Activated naive CD8-positive, alpha-beta T cell treated with anti-CD3 and anti-CD28 coated beads, Interleukin-2, amount 10 ng/mL, durations not matched to agents 7 days and 5 days (primary cell): ENCODE measurements at regions not wholly inside any gene's neighbourhood (a gene's known extent, or its start where the extent isn't known, plus 50 kb on each side); places are given as distances from the start of the nearest gene placed in this dataset.

Experiments
- ATAC-seq: fragments of 150-1000 bp; cut with Tn5 transposase; one replicate; pipeline ENCODE4 v1.10.0; 2021; ENCODE audit warnings: low read depth, moderate library complexity
- POLR2A ChIA-PET: fragments of 350-600 bp; sonication (Branson Sonifier 250); formaldehyde crosslinking; loops from one replicate; lab custom pipeline; 2021; ENCODE audit warnings: antibody characterized with exemption; lab: Charles Lee
- DNase-seq: peaks from one replicate; pipeline ENCODE4 v3.0.0; 2021
- H3K27ac Mint-ChIP-seq: one replicate; pipeline ENCODE4 v1.8.0; 2022; ENCODE audit warnings: mild to moderate bottlenecking, mixed read lengths
- H3K27me3 Mint-ChIP-seq: one replicate; pipeline ENCODE4 v1.8.0; 2022; ENCODE audit warnings: mild to moderate bottlenecking, moderate library complexity, mixed read lengths
- H3K36me3 Mint-ChIP-seq: one replicate; pipeline ENCODE4 v1.8.0; 2021; ENCODE audit warnings: mild to moderate bottlenecking, mixed read lengths
- H3K4me1 Mint-ChIP-seq: one replicate; pipeline ENCODE4 v1.8.0; 2021; ENCODE audit warnings: mixed read lengths
- H3K4me3 Mint-ChIP-seq: one replicate; pipeline ENCODE4 v1.8.0; 2022; ENCODE audit warnings: mild to moderate bottlenecking, moderate library complexity, mixed read lengths
- H3K9me3 Mint-ChIP-seq: one replicate; pipeline ENCODE4 v1.8.0; 2021; ENCODE audit warnings: mixed read lengths

GRCh38 chr19:31175564-31176348 is 173.5 kb downstream of the TSHZ3 start:
- Mint-ChIP-seq H3K4me1 (no peaks in the 10 kb centered on the region), H3K4me3 (no peak overlapping the region), H3K27me3 (peaks cover 7% of the 10 kb centered on the region), H3K9me3 (no peaks in the 10 kb centered on the region), H3K36me3 (no peaks in the 10 kb centered on the region), H3K27ac (no peak overlapping the region)
- no peak for DNase-seq
- ATAC-seq: no peak
- POLR2A ChIA-PET: no interaction called here

GRCh38 chr19:31174948-31175347 is 174.3 kb downstream of the TSHZ3 start:
- no peak for ATAC-seq
- Mint-ChIP-seq H3K36me3 (no peaks in the 10 kb centered on the region), H3K27me3 (peaks cover 7% of the 10 kb centered on the region), H3K4me3 (no peak overlapping the region), H3K27ac (no peak overlapping the region), H3K9me3 (no peaks in the 10 kb centered on the region), H3K4me1 (no peaks in the 10 kb centered on the region)
- POLR2A ChIA-PET: no interaction called here
- no peak for DNase-seq

GRCh38 chr19:31173991-31174390 is 175.2 kb downstream of the TSHZ3 start:
- H3K27me3 Mint-ChIP-seq: peaks cover 11% of the 10 kb centered on the region
- no peak overlapping the region for H3K4me3 Mint-ChIP-seq
- ATAC-seq (no peak), DNase-seq (no peak)
- POLR2A ChIA-PET: interaction anchor here (0.6 kb wide), 1 partner anchor 55 kb away, joined by 3 read pairs; no protein-coding TSS in a partner anchor
- H3K36me3 Mint-ChIP-seq: no peaks in the 10 kb centered on the region
- no peaks in the 10 kb centered on the region for H3K9me3 Mint-ChIP-seq
- no peaks in the 10 kb centered on the region for H3K4me1 Mint-ChIP-seq
- H3K27ac Mint-ChIP-seq: no peak overlapping the region

GRCh38 chr19:31171936-31172335 is 177.3 kb downstream of the TSHZ3 start:
- ATAC-seq (no peak), DNase-seq (no peak)
- POLR2A ChIA-PET: no interaction called here
- Mint-ChIP-seq H3K4me3 (no peak overlapping the region), H3K27me3 (peaks cover 17% of the 10 kb centered on the region), H3K4me1 (no peaks in the 10 kb centered on the region), H3K36me3 (no peaks in the 10 kb centered on the region), H3K9me3 (no peaks in the 10 kb centered on the region), H3K27ac (no peak overlapping the region)

- H3K27me3 Mint-ChIP-seq: peaks cover 28% of the 10 kb centered on the region
- H3K4me1 Mint-ChIP-seq: no peaks in the 10 kb centered on the region
- no peak overlapping the region for H3K27ac Mint-ChIP-seq
- H3K4me3 Mint-ChIP-seq: no peak overlapping the region
- ATAC-seq (no peak), DNase-seq (no peak)
- no peaks in the 10 kb centered on the region for H3K9me3 Mint-ChIP-seq
- POLR2A ChIA-PET: no interaction called here
- H3K36me3 Mint-ChIP-seq: no peaks in the 10 kb centered on the region
Observed at GRCh38 chr19:31170046-31170445, 179.2 kb downstream of the TSHZ3 start.

GRCh38 chr19:31168106-31168625 is 181.1 kb downstream of the TSHZ3 start:
- Mint-ChIP-seq H3K27ac (no peak overlapping the region), H3K9me3 (no peaks in the 10 kb centered on the region), H3K4me3 (no peak overlapping the region), H3K27me3 (peaks cover 32% of the 10 kb centered on the region), H3K4me1 (no peaks in the 10 kb centered on the region), H3K36me3 (no peaks in the 10 kb centered on the region)
- POLR2A ChIA-PET: no interaction called here
- no peak for DNase-seq
- no peak for ATAC-seq

GRCh38 chr19:31167690-31168089 is 181.5 kb downstream of the TSHZ3 start:
- peaks cover 32% of the 10 kb centered on the region for H3K27me3 Mint-ChIP-seq
- no peaks in the 10 kb centered on the region for H3K9me3 Mint-ChIP-seq
- H3K36me3 Mint-ChIP-seq: no peaks in the 10 kb centered on the region
- DNase-seq (no peak), ATAC-seq (no peak)
- POLR2A ChIA-PET: no interaction called here
- H3K4me3 Mint-ChIP-seq: no peak overlapping the region
- H3K27ac Mint-ChIP-seq: no peak overlapping the region
- no peaks in the 10 kb centered on the region for H3K4me1 Mint-ChIP-seq

- no peaks in the 10 kb centered on the region for H3K9me3 Mint-ChIP-seq
- no peaks in the 10 kb centered on the region for H3K36me3 Mint-ChIP-seq
- peaks cover 30% of the 10 kb centered on the region for H3K27me3 Mint-ChIP-seq
- H3K4me3 Mint-ChIP-seq: no peak overlapping the region
- DNase-seq: no peak
- no peaks in the 10 kb centered on the region for H3K4me1 Mint-ChIP-seq
- POLR2A ChIA-PET: no interaction called here
- no peak for ATAC-seq
- H3K27ac Mint-ChIP-seq: no peak overlapping the region
Observed at GRCh38 chr19:31166206-31166605, 183.0 kb downstream of the TSHZ3 start.

- POLR2A ChIA-PET: no interaction called here
- no peak overlapping the region for H3K27ac Mint-ChIP-seq
- no peaks in the 10 kb centered on the region for H3K36me3 Mint-ChIP-seq
- H3K4me3 Mint-ChIP-seq: no peak overlapping the region
- DNase-seq: no peak
- H3K9me3 Mint-ChIP-seq: no peaks in the 10 kb centered on the region
- no peaks in the 10 kb centered on the region for H3K4me1 Mint-ChIP-seq
- H3K27me3 Mint-ChIP-seq: peaks cover 30% of the 10 kb centered on the region
- ATAC-seq: no peak
Observed at GRCh38 chr19:31164791-31165251, 184.4 kb downstream of the TSHZ3 start.

GRCh38 chr19:31160336-31160926 is 188.8 kb downstream of the TSHZ3 start:
- DNase-seq (no peak), ATAC-seq (no peak)
- Mint-ChIP-seq H3K27me3 (peaks cover 12% of the 10 kb centered on the region), H3K36me3 (no peaks in the 10 kb centered on the region), H3K9me3 (no peaks in the 10 kb centered on the region), H3K4me1 (no peaks in the 10 kb centered on the region), H3K4me3 (no peak overlapping the region), H3K27ac (no peak overlapping the region)
- POLR2A ChIA-PET: no interaction called here

- H3K4me3 Mint-ChIP-seq: no peak overlapping the region
- POLR2A ChIA-PET: no interaction called here
Observed at GRCh38 chr19:31154021-31154420, 195.2 kb downstream of the TSHZ3 start.

GRCh38 chr19:31152906-31153305 is 196.3 kb downstream of the TSHZ3 start:
- Mint-ChIP-seq H3K9me3 (no peaks in the 10 kb centered on the region), H3K36me3 (no peaks in the 10 kb centered on the region), H3K27ac (no peak overlapping the region), H3K4me1 (no peaks in the 10 kb centered on the region), H3K4me3 (no peak overlapping the region), H3K27me3 (peaks cover 2% of the 10 kb centered on the region)
- DNase-seq (no peak), ATAC-seq (no peak)
- POLR2A ChIA-PET: no interaction called here

More at GRCh38 chr19:31154021-31154420, 195.2 kb downstream of the TSHZ3 start:
- Mint-ChIP-seq H3K27me3 (peaks cover 4% of the 10 kb centered on the region), H3K36me3 (no peaks in the 10 kb centered on the region), H3K27ac (no peak overlapping the region), H3K9me3 (no peaks in the 10 kb centered on the region), H3K4me1 (no peaks in the 10 kb centered on the region)
- no peak for DNase-seq
- no peak for ATAC-seq

- no peak for ATAC-seq
- DNase-seq: no peak
- no peaks in the 10 kb centered on the region for H3K36me3 Mint-ChIP-seq
- POLR2A ChIA-PET: no interaction called here
- H3K27ac Mint-ChIP-seq: no peak overlapping the region
- no peaks in the 10 kb centered on the region for H3K9me3 Mint-ChIP-seq
- no peaks in the 10 kb centered on the region for H3K4me1 Mint-ChIP-seq
- no peak overlapping the region for H3K4me3 Mint-ChIP-seq
- peaks cover 2% of the 10 kb centered on the region for H3K27me3 Mint-ChIP-seq
Observed at GRCh38 chr19:31149441-31149941, 199.7 kb downstream of the TSHZ3 start.

- DNase-seq (no peak), ATAC-seq (no peak)
- H3K27me3 Mint-ChIP-seq: peaks cover 4% of the 10 kb centered on the region
- POLR2A ChIA-PET: no interaction called here
- H3K9me3 Mint-ChIP-seq: no peaks in the 10 kb centered on the region
- H3K36me3 Mint-ChIP-seq: no peaks in the 10 kb centered on the region
- H3K4me3 Mint-ChIP-seq: no peak overlapping the region
- H3K4me1 Mint-ChIP-seq: no peaks in the 10 kb centered on the region
- no peak overlapping the region for H3K27ac Mint-ChIP-seq
Observed at GRCh38 chr19:31148671-31149070, 200.6 kb downstream of the TSHZ3 start.
